Loucy (cell line): ENCODE measurements at regions not wholly inside any gene's neighbourhood (a gene's known extent, or its start where the extent isn't known, plus 50 kb on each side); places are given as distances from the start of the nearest gene placed in this dataset.

ENCODE experiments used
- H2AFZ ChIP-seq: fragments of 200-600 bp; sonication (generic); 2 replicates; pipeline ENCODE4 v1.6.0; 2016; ENCODE audit warnings: antibody characterized with exemption, mild to moderate bottlenecking, low read length, moderate library complexity
- H3F3A ChIP-seq: fragments of 200-600 bp; 2 replicates; pipeline ENCODE4 v1.6.0; 2016; ENCODE audit warnings: antibody characterized with exemption, low read depth, mild to moderate bottlenecking
- H3K27me3 ChIP-seq: fragments of 200-600 bp; sonication (generic); 2 replicates; pipeline ENCODE4 v1.6.1; 2014; ENCODE audit warnings: low read length, mild to moderate bottlenecking; ENCODE audit not compliant: insufficient read depth, poor library complexity, severe bottlenecking
- H3K36me3 ChIP-seq: fragments of 200-600 bp; sonication (generic); 2 replicates; pipeline ENCODE4 v1.6.1; 2016; ENCODE audit warnings: low read length; ENCODE audit not compliant: insufficient read depth
- H3K4me1 ChIP-seq: fragments of 200-600 bp; sonication (generic); 2 replicates; pipeline ENCODE4 v1.5.1; 2014; ENCODE audit warnings: low read length, mild to moderate bottlenecking; ENCODE audit not compliant: insufficient read depth, poor library complexity, severe bottlenecking
- H3K4me2 ChIP-seq: fragments of 200-600 bp; sonication (generic); 2 replicates; pipeline ENCODE4 v1.6.0; 2014; ENCODE audit warnings: antibody characterized with exemption, low read length, low read depth, mild to moderate bottlenecking; ENCODE audit not compliant: poor library complexity, severe bottlenecking
- H3K4me3 ChIP-seq: fragments of 200-600 bp; sonication (generic); 2 replicates; pipeline ENCODE4 v1.5.1; 2014; ENCODE audit warnings: low read length, mild to moderate bottlenecking, mixed read lengths; ENCODE audit not compliant: poor library complexity, severe bottlenecking
- H3K79me2 ChIP-seq: fragments of 200-600 bp; sonication (generic); 2 replicates; pipeline ENCODE4 v1.6.1; 2014; ENCODE audit warnings: low read length; ENCODE audit not compliant: insufficient read depth
- H3K9ac ChIP-seq: fragments of 200-600 bp; sonication (generic); 2 replicates; pipeline ENCODE4 v1.6.0; 2014; ENCODE audit warnings: mild to moderate bottlenecking, low read depth, low read length, moderate library complexity; ENCODE audit not compliant: poor library complexity, severe bottlenecking
- H3K9me2 ChIP-seq: fragments of 200-600 bp; sonication (generic); replicated peaks from 2 replicates; pipeline ENCODE4 v1.6.1; 2016; ENCODE audit warnings: low read depth, low read length, mixed read lengths
- H3K9me3 ChIP-seq: fragments of 200-600 bp; sonication (generic); 2 replicates; pipeline ENCODE4 v1.6.1; 2014; ENCODE audit warnings: mild to moderate bottlenecking, antibody characterized with exemption, low read length, low read depth; ENCODE audit not compliant: insufficient read depth
- H4K20me1 ChIP-seq: fragments of 200-600 bp; sonication (generic); 2 replicates; pipeline ENCODE4 v1.6.0; 2014; ENCODE audit warnings: antibody characterized with exemption, low read length, mild to moderate bottlenecking; ENCODE audit not compliant: insufficient read depth, poor library complexity, severe bottlenecking
- EZH2phosphoT487 ChIP-seq: fragments of 200-600 bp; IDR thresholded peaks from 2 replicates; pipeline ENCODE4 v1.6.1; 2018; ENCODE audit warnings: antibody characterized with exemption, mild to moderate bottlenecking, moderate library complexity, borderline replicate concordance
- TF ChIP-seq, protein P1 (sequence below): fragments of 200-600 bp; sonication (generic); conservative IDR thresholded peaks from 2 replicates; pipeline ENCODE4 v1.5.1; 2014; ENCODE audit warnings: mild to moderate bottlenecking, antibody characterized with exemption, low read length

DNA sequence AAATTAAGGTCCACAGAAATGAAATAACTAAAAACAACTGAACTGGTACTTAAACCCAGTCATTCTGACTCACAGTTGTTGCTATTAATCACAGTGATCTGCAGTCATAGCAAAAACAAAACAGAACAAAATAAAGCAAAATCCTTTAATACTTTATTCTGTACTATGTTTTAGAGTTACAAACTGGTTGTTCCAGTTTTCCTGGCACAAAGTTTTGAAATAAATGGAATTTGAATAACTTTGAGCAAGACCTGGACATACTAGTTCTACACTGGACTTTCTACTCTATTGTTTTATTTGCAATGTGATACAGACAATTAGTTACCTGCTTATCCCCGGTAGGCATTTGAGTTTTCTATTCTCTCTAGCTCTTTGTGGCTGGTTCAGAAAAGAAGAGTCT, 147.9 kb downstream of the DMRT2 start:
- no peaks in the 10 kb centered on the region for H3K36me3 ChIP-seq
- H2AFZ ChIP-seq: no peak overlapping the region
- no peak overlapping the region for H3K9ac ChIP-seq
- no peak overlapping the region for H3K4me2 ChIP-seq
- H3K4me1 ChIP-seq: no peaks in the 10 kb centered on the region
- no peaks in the 10 kb centered on the region for H3K9me2 ChIP-seq
- TF ChIP-seq, protein P1, sequence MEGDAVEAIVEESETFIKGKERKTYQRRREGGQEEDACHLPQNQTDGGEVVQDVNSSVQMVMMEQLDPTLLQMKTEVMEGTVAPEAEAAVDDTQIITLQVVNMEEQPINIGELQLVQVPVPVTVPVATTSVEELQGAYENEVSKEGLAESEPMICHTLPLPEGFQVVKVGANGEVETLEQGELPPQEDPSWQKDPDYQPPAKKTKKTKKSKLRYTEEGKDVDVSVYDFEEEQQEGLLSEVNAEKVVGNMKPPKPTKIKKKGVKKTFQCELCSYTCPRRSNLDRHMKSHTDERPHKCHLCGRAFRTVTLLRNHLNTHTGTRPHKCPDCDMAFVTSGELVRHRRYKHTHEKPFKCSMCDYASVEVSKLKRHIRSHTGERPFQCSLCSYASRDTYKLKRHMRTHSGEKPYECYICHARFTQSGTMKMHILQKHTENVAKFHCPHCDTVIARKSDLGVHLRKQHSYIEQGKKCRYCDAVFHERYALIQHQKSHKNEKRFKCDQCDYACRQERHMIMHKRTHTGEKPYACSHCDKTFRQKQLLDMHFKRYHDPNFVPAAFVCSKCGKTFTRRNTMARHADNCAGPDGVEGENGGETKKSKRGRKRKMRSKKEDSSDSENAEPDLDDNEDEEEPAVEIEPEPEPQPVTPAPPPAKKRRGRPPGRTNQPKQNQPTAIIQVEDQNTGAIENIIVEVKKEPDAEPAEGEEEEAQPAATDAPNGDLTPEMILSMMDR: no peak
- TF ChIP-seq EZH2phosphoT487: no peak
- no peaks in the 10 kb centered on the region for H3K79me2 ChIP-seq
- H3K9me3 ChIP-seq: no peaks in the 10 kb centered on the region
- no peaks in the 10 kb centered on the region for H3F3A ChIP-seq
- H3K27me3 ChIP-seq: no peaks in the 10 kb centered on the region
- no peak overlapping the region for H3K4me3 ChIP-seq
- no peaks in the 10 kb centered on the region for H4K20me1 ChIP-seq

DNA sequence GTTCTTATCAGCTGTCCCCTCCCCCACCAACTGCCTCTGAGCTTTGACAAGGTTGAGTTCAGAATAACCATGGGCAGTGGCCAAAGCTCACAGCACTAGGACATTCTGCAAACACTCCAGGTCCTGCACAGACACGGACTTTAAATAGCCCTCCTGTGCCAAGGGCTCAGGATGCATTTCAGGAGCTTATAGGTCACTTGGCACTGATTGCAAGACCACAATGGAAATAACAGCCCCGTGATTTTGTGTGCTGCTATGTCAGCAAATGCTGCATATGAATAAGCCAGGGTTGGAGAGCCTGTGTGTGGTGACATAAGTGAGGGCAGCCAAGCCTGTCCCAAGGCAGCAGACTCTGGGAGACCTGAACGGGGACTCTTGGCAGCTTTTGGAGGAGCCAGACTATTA, 150.7 kb downstream of the DMRT2 start:
- H3K9me3 ChIP-seq: no peaks in the 10 kb centered on the region
- no peak overlapping the region for H3K4me3 ChIP-seq
- H2AFZ ChIP-seq: no peak overlapping the region

DNA sequence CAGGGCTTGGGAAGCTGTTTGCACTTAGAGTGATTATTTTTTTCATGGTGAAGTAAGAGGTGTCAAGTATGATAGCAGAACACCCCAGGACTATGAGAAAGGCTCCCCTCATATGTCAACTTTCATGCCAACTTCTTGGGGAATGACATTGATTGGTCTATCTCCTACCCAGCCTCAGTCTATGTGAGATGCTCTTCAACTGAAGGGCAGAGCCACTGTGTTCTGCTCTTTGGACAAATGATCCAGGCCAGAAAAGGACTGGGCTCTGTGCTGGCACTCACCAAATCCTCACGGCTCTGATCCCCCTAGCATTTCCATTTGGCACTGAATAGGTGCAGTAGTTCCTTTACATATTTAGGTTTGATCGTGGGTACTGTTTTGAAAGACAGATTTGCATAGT, 151.1 kb downstream of the DMRT2 start:
- H3K4me3 ChIP-seq: no peak overlapping the region
- H3K9me3 ChIP-seq: no peaks in the 10 kb centered on the region
- no peak overlapping the region for H3K9ac ChIP-seq
- no peak overlapping the region for H2AFZ ChIP-seq
- no peaks in the 10 kb centered on the region for H3K79me2 ChIP-seq
- no peaks in the 10 kb centered on the region for H3F3A ChIP-seq
- no peaks in the 10 kb centered on the region for H4K20me1 ChIP-seq
- no peaks in the 10 kb centered on the region for H3K27me3 ChIP-seq
- H3K9me2 ChIP-seq: no peaks in the 10 kb centered on the region
- TF ChIP-seq, protein P1: no peak
- no peak for TF ChIP-seq EZH2phosphoT487
- H3K4me2 ChIP-seq: no peak overlapping the region
- no peaks in the 10 kb centered on the region for H3K36me3 ChIP-seq
- H3K4me1 ChIP-seq: no peaks in the 10 kb centered on the region

More for the DNA sequence above, 150.7 kb downstream of the DMRT2 start:
- Histone ChIP-seq H3K27me3 (no peaks in the 10 kb centered on the region), H3K4me1 (no peaks in the 10 kb centered on the region), H3K9ac (no peak overlapping the region), H3K36me3 (no peaks in the 10 kb centered on the region), H3K4me2 (no peak overlapping the region), H4K20me1 (no peaks in the 10 kb centered on the region), H3K9me2 (no peaks in the 10 kb centered on the region), H3F3A (no peaks in the 10 kb centered on the region), H3K79me2 (no peaks in the 10 kb centered on the region)
- no peak for TF ChIP-seq EZH2phosphoT487
- TF ChIP-seq, protein P1: no peak
